ENCODE measurements at regions not wholly inside any gene's neighbourhood (a gene's known extent, or its start where the extent isn't known, plus 50 kb on each side); places are given as distances from the start of the nearest gene placed in this dataset.

GRCh38 chr12:83514372-83514771 is 827.7 kb downstream of the TMTC2 start:
- TF ChIP-seq POLR2A (IDR thresholded peaks at IDR 0.05), result no peak
- TF ChIP-seq, protein P1, sequence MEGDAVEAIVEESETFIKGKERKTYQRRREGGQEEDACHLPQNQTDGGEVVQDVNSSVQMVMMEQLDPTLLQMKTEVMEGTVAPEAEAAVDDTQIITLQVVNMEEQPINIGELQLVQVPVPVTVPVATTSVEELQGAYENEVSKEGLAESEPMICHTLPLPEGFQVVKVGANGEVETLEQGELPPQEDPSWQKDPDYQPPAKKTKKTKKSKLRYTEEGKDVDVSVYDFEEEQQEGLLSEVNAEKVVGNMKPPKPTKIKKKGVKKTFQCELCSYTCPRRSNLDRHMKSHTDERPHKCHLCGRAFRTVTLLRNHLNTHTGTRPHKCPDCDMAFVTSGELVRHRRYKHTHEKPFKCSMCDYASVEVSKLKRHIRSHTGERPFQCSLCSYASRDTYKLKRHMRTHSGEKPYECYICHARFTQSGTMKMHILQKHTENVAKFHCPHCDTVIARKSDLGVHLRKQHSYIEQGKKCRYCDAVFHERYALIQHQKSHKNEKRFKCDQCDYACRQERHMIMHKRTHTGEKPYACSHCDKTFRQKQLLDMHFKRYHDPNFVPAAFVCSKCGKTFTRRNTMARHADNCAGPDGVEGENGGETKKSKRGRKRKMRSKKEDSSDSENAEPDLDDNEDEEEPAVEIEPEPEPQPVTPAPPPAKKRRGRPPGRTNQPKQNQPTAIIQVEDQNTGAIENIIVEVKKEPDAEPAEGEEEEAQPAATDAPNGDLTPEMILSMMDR (IDR thresholded peaks at IDR 0.05), result no peak

Data from adrenal gland (tissue), 5 donors.